ENCODE measurements at regions not wholly inside any gene's neighbourhood (a gene's known extent, or its start where the extent isn't known, plus 50 kb on each side); places are given as distances from the start of the nearest gene placed in this dataset.

DNA sequence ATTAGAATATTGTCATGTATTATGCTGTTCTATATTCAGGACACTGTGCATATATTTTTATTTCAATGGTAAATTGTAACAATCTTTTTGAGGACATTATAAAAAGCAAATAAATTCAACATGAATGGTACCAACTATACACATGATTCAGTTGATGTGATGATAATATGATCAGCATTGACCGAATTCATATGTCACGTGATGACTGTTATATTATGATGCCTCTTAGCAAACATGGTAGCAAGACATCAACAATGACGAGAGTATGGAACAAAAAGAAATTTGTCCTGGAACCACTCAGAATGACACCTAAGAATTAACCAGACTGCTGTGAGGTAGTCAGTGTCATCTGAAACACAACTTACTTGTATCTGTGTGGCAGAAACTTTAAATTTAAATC is 161.5 kb upstream of the OR13F1 start:
- TF ChIP-seq, protein P1, sequence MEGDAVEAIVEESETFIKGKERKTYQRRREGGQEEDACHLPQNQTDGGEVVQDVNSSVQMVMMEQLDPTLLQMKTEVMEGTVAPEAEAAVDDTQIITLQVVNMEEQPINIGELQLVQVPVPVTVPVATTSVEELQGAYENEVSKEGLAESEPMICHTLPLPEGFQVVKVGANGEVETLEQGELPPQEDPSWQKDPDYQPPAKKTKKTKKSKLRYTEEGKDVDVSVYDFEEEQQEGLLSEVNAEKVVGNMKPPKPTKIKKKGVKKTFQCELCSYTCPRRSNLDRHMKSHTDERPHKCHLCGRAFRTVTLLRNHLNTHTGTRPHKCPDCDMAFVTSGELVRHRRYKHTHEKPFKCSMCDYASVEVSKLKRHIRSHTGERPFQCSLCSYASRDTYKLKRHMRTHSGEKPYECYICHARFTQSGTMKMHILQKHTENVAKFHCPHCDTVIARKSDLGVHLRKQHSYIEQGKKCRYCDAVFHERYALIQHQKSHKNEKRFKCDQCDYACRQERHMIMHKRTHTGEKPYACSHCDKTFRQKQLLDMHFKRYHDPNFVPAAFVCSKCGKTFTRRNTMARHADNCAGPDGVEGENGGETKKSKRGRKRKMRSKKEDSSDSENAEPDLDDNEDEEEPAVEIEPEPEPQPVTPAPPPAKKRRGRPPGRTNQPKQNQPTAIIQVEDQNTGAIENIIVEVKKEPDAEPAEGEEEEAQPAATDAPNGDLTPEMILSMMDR (IDR thresholded peaks at IDR 0.05; ENCODE audit: insufficient read depth, low read length, poor library complexity, severe bottlenecking): no peak
- no peak for TF ChIP-seq EZH2phosphoT487 (conservative IDR thresholded peaks at IDR 0.05; ENCODE audit: low read length)

Data from SU-DHL-6 (cell line).